Fibroblast of pulmonary artery (primary cell): ENCODE measurements at regions not wholly inside any gene's neighbourhood (a gene's known extent, or its start where the extent isn't known, plus 50 kb on each side); places are given as distances from the start of the nearest gene placed in this dataset.

Source experiments
- DNase-seq: peaks from one replicate; pipeline ENCODE4 v3.0.0-alpha.2; 2010; ENCODE audit warnings: low read depth
- H3K4me3 ChIP-seq: replicated peaks from 2 replicates; pipeline ENCODE4 v1.5.1; 2011; ENCODE audit warnings: low read depth, mild to moderate bottlenecking, control low read depth, low read length, moderate library complexity
- TF ChIP-seq, protein P1 (sequence below): IDR thresholded peaks from 2 replicates; pipeline ENCODE4 v1.5.1; 2011; ENCODE audit warnings: mild to moderate bottlenecking, control low read depth, low read length, inconsistent platforms; ENCODE audit errors: missing control alignments

DNA sequence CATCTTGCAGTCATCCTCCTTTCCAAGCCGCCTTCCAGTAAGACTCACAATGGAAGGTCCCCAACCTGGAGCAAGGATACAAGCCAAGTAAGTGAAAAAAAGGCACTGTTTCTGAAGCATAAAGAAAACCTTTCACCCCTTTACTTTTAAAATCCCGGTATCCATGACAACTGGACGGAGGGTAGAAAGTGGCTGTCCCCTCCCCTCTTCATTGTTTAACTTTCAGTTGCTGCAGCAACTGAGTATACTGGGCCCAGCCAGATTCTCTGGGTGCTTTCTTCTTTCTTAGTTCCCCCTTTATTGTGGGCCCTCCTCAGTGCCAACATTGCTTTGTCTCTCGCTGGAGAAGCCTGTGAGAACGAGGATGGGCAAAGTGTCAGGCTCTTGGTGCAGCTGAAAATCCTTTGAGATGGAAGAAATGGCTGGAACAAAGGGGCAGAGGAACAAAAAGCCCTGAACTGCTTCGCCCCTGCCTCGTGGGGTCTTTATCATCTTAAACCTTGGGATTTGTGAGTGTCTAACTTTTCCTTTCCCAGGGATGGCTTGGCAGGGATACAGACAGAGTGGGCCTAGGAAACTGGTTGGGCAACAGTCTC is 224.0 kb upstream of the RGMA start:
- TF ChIP-seq, protein P1, sequence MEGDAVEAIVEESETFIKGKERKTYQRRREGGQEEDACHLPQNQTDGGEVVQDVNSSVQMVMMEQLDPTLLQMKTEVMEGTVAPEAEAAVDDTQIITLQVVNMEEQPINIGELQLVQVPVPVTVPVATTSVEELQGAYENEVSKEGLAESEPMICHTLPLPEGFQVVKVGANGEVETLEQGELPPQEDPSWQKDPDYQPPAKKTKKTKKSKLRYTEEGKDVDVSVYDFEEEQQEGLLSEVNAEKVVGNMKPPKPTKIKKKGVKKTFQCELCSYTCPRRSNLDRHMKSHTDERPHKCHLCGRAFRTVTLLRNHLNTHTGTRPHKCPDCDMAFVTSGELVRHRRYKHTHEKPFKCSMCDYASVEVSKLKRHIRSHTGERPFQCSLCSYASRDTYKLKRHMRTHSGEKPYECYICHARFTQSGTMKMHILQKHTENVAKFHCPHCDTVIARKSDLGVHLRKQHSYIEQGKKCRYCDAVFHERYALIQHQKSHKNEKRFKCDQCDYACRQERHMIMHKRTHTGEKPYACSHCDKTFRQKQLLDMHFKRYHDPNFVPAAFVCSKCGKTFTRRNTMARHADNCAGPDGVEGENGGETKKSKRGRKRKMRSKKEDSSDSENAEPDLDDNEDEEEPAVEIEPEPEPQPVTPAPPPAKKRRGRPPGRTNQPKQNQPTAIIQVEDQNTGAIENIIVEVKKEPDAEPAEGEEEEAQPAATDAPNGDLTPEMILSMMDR, result no peak
- no peak overlapping the region for H3K4me3 ChIP-seq
- no peak for DNase-seq

DNA sequence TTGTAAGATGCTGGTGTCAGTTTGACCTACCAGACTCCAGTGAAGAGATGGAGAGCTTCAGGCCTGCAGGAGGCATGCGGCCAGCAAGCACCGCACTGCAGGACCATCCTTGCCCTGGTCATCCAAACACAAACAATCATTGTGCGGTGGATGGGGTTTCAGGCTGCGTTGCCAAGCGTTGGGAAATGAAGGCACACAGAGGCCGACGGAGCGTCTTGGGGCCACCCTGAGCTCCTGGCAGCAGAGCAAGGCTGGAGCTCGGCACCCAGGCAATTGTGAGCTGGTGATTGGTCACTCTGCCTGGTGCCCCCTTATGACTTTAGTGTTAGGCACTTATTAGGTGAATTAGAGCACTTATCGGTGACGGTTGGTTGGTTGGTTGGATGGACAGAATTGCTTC is 222.6 kb upstream of the RGMA start:
- TF ChIP-seq, protein P1, result no peak

GRCh38 chr15:93308026-93308690 is 219.1 kb upstream of the RGMA start:
- DNase-seq, result no peak
- TF ChIP-seq, protein P1, result no peak
- H3K4me3 ChIP-seq, result no peak overlapping the region

More for the DNA sequence above, 222.6 kb upstream of the RGMA start:
- H3K4me3 ChIP-seq, result no peak overlapping the region
- no peak for DNase-seq

- no peak for DNase-seq
- TF ChIP-seq, protein P1, result no peak
- no peak overlapping the region for H3K4me3 ChIP-seq
Measured at GRCh38 chr15:93307513-93307912, 218.5 kb upstream of the RGMA start.

- no peak for DNase-seq
- TF ChIP-seq, protein P1, result no peak
- H3K4me3 ChIP-seq, result no peak overlapping the region
Measured at GRCh38 chr15:93305306-93305705, 216.3 kb upstream of the RGMA start.

DNA sequence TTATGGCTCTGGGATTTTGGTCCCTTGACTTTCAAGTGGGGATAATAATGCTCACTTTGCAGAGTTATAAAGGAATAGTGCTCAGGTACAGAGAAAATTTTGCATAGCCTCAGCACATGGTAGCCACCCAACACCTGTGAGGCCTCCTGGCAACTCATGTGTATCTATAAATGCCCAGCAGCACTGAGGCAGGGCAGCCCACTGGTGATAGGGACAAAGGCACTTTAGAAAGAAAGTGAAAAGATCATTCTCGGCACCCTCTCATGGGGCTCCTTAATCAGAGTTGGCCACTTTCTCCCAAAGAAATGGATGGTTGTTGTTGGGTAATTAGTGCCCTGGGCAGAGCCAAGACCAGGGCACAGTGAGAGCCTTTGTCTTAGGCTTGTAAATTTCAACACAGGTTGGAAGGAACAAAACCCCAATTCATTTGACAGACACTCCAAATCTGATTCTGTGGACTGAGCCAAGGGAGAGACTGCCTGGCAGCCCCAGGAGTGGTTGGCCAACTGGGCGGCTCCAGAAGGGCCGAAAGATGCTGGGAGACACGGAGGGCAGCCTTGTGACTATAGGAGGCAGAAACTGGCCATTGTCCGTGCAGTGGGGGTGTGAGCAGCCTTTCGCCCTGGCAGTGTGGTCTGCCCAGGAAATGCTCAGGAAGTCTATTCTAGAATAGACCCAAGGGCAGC is 213.2 kb upstream of the RGMA start:
- no peak for DNase-seq
- TF ChIP-seq, protein P1, result no peak
- H3K4me3 ChIP-seq, result no peak overlapping the region
